OCI-LY7 (cell line): ENCODE measurements at regions not wholly inside any gene's neighbourhood (a gene's known extent, or its start where the extent isn't known, plus 50 kb on each side); places are given as distances from the start of the nearest gene placed in this dataset.

Source experiments
- BruUV-seq: library from RNA; stranded (reverse); fragments of 400-500 nt; replicated peaks from 2 replicates; lab custom pipeline; 2021; lab: Mats Ljungman, UMichigan
- CTCF ChIA-PET: fragments of 300-600 bp; sonication (Branson Sonifier 250); formaldehyde crosslinking; loops from one replicate; lab custom pipeline; 2022; ENCODE audit warnings: antibody characterized with exemption; ENCODE audit not compliant: unreplicated experiment; lab: Charles Lee
- POLR2A ChIA-PET: fragments of 300-600 bp; sonication (Branson Sonifier 250); formaldehyde crosslinking; loops from one replicate; lab custom pipeline; 2022; ENCODE audit warnings: antibody characterized with exemption; lab: Charles Lee
- DNase-seq: peaks from one replicate; pipeline ENCODE4 v3.0.0-alpha.2; 2015; ENCODE audit warnings: low spot score
- H2AFZ ChIP-seq: fragments of 200-600 bp; sonication (generic), shearing (Covaris generic); 2 replicates; pipeline ENCODE4 v1.6.1; 2014; ENCODE audit warnings: mild to moderate bottlenecking, antibody characterized with exemption, low read length, moderate library complexity
- H3K27ac ChIP-seq: fragments of 200-600 bp; sonication (generic); 2 replicates; pipeline ENCODE4 v1.5.1; 2014; ENCODE audit warnings: mixed run types, low read depth, mild to moderate bottlenecking, moderate library complexity, low read length, inconsistent platforms; ENCODE audit not compliant: poor library complexity, severe bottlenecking
- H3K36me3 ChIP-seq: fragments of 200-600 bp; sonication (generic); 2 replicates; pipeline ENCODE4 v1.6.1; 2014; ENCODE audit warnings: mild to moderate bottlenecking, antibody characterized with exemption, low read length, moderate library complexity, mixed read lengths; ENCODE audit not compliant: insufficient read depth
- H3K4me1 ChIP-seq: fragments of 200-600 bp; sonication (generic); 2 replicates; pipeline ENCODE4 v1.5.1; 2014; ENCODE audit warnings: mild to moderate bottlenecking, low read length; ENCODE audit not compliant: insufficient read depth, poor library complexity, severe bottlenecking
- H3K4me2 ChIP-seq: fragments of 200-600 bp; sonication (generic); 2 replicates; pipeline ENCODE4 v1.6.1; 2014; ENCODE audit warnings: mild to moderate bottlenecking, low read length
- H3K4me3 ChIP-seq: fragments of 200-600 bp; sonication (generic); 2 replicates; pipeline ENCODE4 v1.5.1; 2014; ENCODE audit warnings: mild to moderate bottlenecking, low read depth, low read length; ENCODE audit not compliant: poor library complexity, severe bottlenecking
- H3K79me2 ChIP-seq: fragments of 200-600 bp; sonication (generic); 2 replicates; pipeline ENCODE4 v1.6.1; 2016; ENCODE audit warnings: low read depth, mild to moderate bottlenecking, low read length, moderate library complexity, mixed read lengths; ENCODE audit not compliant: insufficient read depth
- H3K9me2 ChIP-seq: fragments of 200-600 bp; sonication (generic); 2 replicates; pipeline ENCODE4 v1.6.1; 2016; ENCODE audit warnings: mild to moderate bottlenecking, low read length, mixed read lengths; ENCODE audit not compliant: insufficient read depth
- H3K9me3 ChIP-seq: fragments of 200-600 bp; sonication (generic); 2 replicates; pipeline ENCODE4 v1.6.1; 2014; ENCODE audit warnings: mild to moderate bottlenecking, mixed run types, low read length, mixed read lengths
- H4K20me1 ChIP-seq: fragments of 200-600 bp; sonication (generic); 2 replicates; pipeline ENCODE4 v1.6.1; 2014; ENCODE audit warnings: mild to moderate bottlenecking, antibody characterized with exemption, low read length, moderate library complexity, mixed read lengths; ENCODE audit not compliant: insufficient read depth
- EZH2phosphoT487 ChIP-seq: fragments of 200-600 bp; sonication (generic); IDR thresholded peaks from 2 replicates; pipeline ENCODE4 v1.6.1; 2018; ENCODE audit warnings: low read depth, borderline replicate concordance, mild to moderate bottlenecking, mixed run types, antibody characterized with exemption, low read length, moderate library complexity, mixed read lengths
- intact Hi-C: fragments of 100-400 bp; cut with micrococcal nuclease; formaldehyde crosslinking; loops from one replicate; pipeline ENCODE4 v1.10.0; 2022; ENCODE audit not compliant: unreplicated experiment
- TF ChIP-seq, protein P1 (sequence below): fragments of 200-600 bp; sonication (generic); conservative IDR thresholded peaks from 2 replicates; pipeline ENCODE4 v1.5.1; 2014; ENCODE audit warnings: mild to moderate bottlenecking, antibody characterized with exemption, low read length, moderate library complexity, mixed read lengths

DNA sequence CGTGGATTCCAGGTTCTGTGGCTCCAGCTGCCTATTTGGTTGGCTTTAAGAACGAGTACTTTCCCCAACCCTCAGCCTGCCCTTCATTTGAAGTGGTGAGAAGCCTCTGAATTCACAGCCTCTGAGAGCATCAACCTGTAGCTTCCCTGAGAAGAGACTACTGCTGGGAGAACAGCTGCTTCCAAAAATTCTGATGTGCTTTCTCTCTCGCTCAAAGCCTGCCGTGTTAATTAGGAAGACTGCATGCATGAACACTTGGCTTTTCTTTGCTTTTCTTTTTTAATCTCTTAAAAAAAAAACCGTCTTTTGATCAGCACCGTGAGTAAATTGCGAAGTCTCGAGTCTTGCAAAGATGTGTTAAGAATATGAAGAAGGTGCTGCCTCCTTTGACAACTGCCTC lies 153.4 kb upstream of the MAP1B start:
- ChIA-PET CTCF (no interaction called here), POLR2A (no interaction called here)
- Histone ChIP-seq H3K4me3 (no peak overlapping the region), H3K9me3 (no peaks in the 10 kb centered on the region), H2AFZ (no peak overlapping the region), H3K27ac (no peak overlapping the region), H3K4me1 (no peaks in the 10 kb centered on the region), H3K79me2 (no peaks in the 10 kb centered on the region), H3K4me2 (no peak overlapping the region), H3K36me3 (no peaks in the 10 kb centered on the region), H3K9me2 (no peaks in the 10 kb centered on the region), H4K20me1 (no peaks in the 10 kb centered on the region)
- no peak for TF ChIP-seq EZH2phosphoT487
- TF ChIP-seq, protein P1, sequence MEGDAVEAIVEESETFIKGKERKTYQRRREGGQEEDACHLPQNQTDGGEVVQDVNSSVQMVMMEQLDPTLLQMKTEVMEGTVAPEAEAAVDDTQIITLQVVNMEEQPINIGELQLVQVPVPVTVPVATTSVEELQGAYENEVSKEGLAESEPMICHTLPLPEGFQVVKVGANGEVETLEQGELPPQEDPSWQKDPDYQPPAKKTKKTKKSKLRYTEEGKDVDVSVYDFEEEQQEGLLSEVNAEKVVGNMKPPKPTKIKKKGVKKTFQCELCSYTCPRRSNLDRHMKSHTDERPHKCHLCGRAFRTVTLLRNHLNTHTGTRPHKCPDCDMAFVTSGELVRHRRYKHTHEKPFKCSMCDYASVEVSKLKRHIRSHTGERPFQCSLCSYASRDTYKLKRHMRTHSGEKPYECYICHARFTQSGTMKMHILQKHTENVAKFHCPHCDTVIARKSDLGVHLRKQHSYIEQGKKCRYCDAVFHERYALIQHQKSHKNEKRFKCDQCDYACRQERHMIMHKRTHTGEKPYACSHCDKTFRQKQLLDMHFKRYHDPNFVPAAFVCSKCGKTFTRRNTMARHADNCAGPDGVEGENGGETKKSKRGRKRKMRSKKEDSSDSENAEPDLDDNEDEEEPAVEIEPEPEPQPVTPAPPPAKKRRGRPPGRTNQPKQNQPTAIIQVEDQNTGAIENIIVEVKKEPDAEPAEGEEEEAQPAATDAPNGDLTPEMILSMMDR, result no peak
- intact Hi-C loops, result no loop called here
- no TSS peak for BruUV-seq
- no peak for DNase-seq

DNA sequence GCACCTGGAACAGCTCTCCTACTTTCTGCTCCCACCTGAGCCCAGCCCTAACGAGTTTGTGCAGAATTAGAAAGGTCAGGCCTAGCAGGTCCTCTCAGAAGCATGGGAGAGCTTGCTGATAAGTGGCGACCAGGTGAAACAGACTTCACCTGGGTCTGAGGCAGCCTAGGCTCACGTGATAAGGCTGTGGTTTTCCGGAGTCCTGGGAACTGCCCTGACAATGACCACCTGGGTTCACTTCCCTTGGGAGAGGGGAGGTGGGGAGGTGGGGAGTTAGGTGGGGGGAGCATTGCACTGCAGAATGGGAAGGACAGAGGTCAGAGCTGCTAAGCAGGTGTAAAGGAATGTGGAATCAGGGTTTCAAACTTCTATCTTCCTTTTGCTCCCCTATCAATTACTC lies 152.9 kb upstream of the MAP1B start:
- no peak for DNase-seq
- Histone ChIP-seq H3K36me3 (no peaks in the 10 kb centered on the region), H3K4me3 (no peak overlapping the region), H3K9me3 (no peaks in the 10 kb centered on the region), H4K20me1 (no peaks in the 10 kb centered on the region), H2AFZ (no peak overlapping the region), H3K4me2 (no peak overlapping the region), H3K27ac (no peak overlapping the region), H3K4me1 (no peaks in the 10 kb centered on the region), H3K79me2 (no peaks in the 10 kb centered on the region), H3K9me2 (no peaks in the 10 kb centered on the region)
- no TSS peak for BruUV-seq
- intact Hi-C loops, result no loop called here
- ChIA-PET CTCF (no interaction called here), POLR2A (no interaction called here)
- TF ChIP-seq, protein P1, result no peak
- no peak for TF ChIP-seq EZH2phosphoT487

DNA sequence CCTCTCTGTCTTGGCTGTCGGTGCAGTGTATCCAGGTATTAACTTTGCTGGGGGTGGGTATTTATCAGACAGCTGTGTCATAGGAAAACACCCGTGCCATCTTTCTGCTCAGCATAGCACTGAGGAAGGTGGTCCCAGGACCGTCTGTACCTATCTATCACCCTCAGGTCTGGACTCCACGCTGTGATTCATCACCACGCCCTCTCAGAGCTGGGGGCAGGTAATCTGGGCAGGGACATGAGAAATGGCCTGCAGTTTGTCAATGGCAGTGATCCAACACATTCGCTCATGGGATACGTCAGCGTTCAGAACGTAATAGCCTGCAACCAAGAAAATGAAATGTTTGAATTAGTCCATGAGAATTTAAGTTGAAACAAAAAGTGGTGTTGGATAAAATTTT lies 151.6 kb upstream of the MAP1B start:
- BruUV-seq, result no TSS peak
- no peaks in the 10 kb centered on the region for H4K20me1 ChIP-seq
- TF ChIP-seq, protein P1, result no peak
- TF ChIP-seq EZH2phosphoT487, result no peak
- ChIA-PET POLR2A (no interaction called here), CTCF (no interaction called here)
- H3K36me3 ChIP-seq, result no peaks in the 10 kb centered on the region
- no peaks in the 10 kb centered on the region for H3K9me3 ChIP-seq
- intact Hi-C loops, result no loop called here
- H3K4me1 ChIP-seq, result no peaks in the 10 kb centered on the region
- H3K79me2 ChIP-seq, result no peaks in the 10 kb centered on the region
- no peak for DNase-seq
- H3K9me2 ChIP-seq, result no peaks in the 10 kb centered on the region
- no peak overlapping the region for H3K4me2 ChIP-seq
- H3K27ac ChIP-seq, result no peak overlapping the region
- no peak overlapping the region for H2AFZ ChIP-seq
- no peak overlapping the region for H3K4me3 ChIP-seq
